ENCODE measurements at regions not wholly inside any gene's neighbourhood (a gene's known extent, or its start where the extent isn't known, plus 50 kb on each side); places are given as distances from the start of the nearest gene placed in this dataset.

DNA sequence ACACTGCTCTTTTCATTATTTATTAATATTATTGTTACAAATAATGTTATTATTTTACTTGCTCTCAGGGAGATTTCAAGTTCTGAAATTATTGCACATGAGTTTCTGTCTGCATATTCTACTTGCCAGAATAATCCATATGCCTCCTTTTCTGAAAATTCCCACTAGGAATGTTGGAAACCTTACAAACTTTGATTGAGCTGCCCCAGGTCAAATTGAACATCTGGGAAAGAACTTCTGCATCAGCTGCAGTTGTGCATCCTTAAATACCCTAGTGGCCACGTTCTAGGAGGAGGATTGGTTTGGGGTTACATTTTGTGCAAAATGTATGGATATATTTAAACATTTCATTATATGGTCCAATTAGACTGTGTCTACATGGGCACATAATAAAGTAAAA lies 1302.7 kb upstream of the PIK3C3 start:
- TF ChIP-seq, protein P1, sequence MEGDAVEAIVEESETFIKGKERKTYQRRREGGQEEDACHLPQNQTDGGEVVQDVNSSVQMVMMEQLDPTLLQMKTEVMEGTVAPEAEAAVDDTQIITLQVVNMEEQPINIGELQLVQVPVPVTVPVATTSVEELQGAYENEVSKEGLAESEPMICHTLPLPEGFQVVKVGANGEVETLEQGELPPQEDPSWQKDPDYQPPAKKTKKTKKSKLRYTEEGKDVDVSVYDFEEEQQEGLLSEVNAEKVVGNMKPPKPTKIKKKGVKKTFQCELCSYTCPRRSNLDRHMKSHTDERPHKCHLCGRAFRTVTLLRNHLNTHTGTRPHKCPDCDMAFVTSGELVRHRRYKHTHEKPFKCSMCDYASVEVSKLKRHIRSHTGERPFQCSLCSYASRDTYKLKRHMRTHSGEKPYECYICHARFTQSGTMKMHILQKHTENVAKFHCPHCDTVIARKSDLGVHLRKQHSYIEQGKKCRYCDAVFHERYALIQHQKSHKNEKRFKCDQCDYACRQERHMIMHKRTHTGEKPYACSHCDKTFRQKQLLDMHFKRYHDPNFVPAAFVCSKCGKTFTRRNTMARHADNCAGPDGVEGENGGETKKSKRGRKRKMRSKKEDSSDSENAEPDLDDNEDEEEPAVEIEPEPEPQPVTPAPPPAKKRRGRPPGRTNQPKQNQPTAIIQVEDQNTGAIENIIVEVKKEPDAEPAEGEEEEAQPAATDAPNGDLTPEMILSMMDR (IDR thresholded peaks at IDR 0.05; ENCODE audit: insufficient read depth, low read depth, low read length) = no peak
- no peak for TF ChIP-seq EZH2 (IDR thresholded peaks at IDR 0.05; ENCODE audit: insufficient read depth, low read length)
